Neural progenitor cell (in vitro differentiated cells): ENCODE measurements at regions not wholly inside any gene's neighbourhood (a gene's known extent, or its start where the extent isn't known, plus 50 kb on each side); places are given as distances from the start of the nearest gene placed in this dataset.

Source experiments
- DNase-seq: peaks from one replicate; pipeline ENCODE4 v3.0.0-alpha.2; 2016; ENCODE audit warnings: low spot score
- H2AFZ ChIP-seq: fragments of 200-600 bp; sonication (generic); replicated peaks from 2 replicates; pipeline ENCODE4 v1.6.1; 2016; ENCODE audit warnings: antibody characterized with exemption
- H3F3A ChIP-seq: fragments of 200-600 bp; sonication (generic); 2 replicates; pipeline ENCODE4 v1.6.1; 2016; ENCODE audit warnings: antibody characterized with exemption, low read depth
- H3K27ac ChIP-seq: fragments of 200-600 bp; sonication (generic); 2 replicates; pipeline ENCODE4 v1.5.1; 2016; ENCODE audit warnings: mild to moderate bottlenecking
- H3K27me3 ChIP-seq: fragments of 200-600 bp; sonication (generic); 2 replicates; pipeline ENCODE4 v1.6.1; 2016; ENCODE audit warnings: mild to moderate bottlenecking, moderate library complexity
- H3K36me3 ChIP-seq: fragments of 200-600 bp; sonication (generic); 2 replicates; pipeline ENCODE4 v1.5.1; 2016
- H3K4me1 ChIP-seq: fragments of 200-600 bp; sonication (generic); 2 replicates; pipeline ENCODE4 v1.6.1; 2016; ENCODE audit warnings: mixed run types
- H3K4me2 ChIP-seq: fragments of 200-600 bp; sonication (generic); 2 replicates; pipeline ENCODE4 v1.6.1; 2016
- H3K4me3 ChIP-seq: fragments of 200-600 bp; sonication (generic); 2 replicates; pipeline ENCODE4 v1.5.1; 2016
- H3K79me2 ChIP-seq: fragments of 200-600 bp; sonication (generic); 2 replicates; pipeline ENCODE4 v1.6.1; 2016; ENCODE audit warnings: low read depth
- H3K9ac ChIP-seq: fragments of 200-600 bp; sonication (generic); 2 replicates; pipeline ENCODE4 v1.6.1; 2016
- H3K9me3 ChIP-seq: fragments of 200-600 bp; sonication (generic); 2 replicates; pipeline ENCODE4 v1.5.1; 2016; ENCODE audit warnings: low read depth
- H4K20me1 ChIP-seq: fragments of 200-600 bp; sonication (generic); 2 replicates; pipeline ENCODE4 v1.6.1; 2016; ENCODE audit warnings: low read depth
- H3K27ac Mint-ChIP-seq: 3 replicates; pipeline ENCODE4 v1.8.0; 2021; ENCODE audit warnings: mixed read lengths
- H3K27me3 Mint-ChIP-seq: 2 replicates; pipeline ENCODE4 v1.8.0; 2022; ENCODE audit warnings: low read depth, mild to moderate bottlenecking, inconsistent platforms, moderate library complexity, mixed read lengths; ENCODE audit not compliant: insufficient read depth
- H3K36me3 Mint-ChIP-seq: 3 replicates; pipeline ENCODE4 v1.8.0; 2021; ENCODE audit warnings: mixed read lengths
- H3K4me1 Mint-ChIP-seq: 3 replicates; pipeline ENCODE4 v1.8.0; 2021; ENCODE audit warnings: mixed read lengths
- H3K4me3 Mint-ChIP-seq: 3 replicates; pipeline ENCODE4 v1.8.0; 2021; ENCODE audit warnings: mild to moderate bottlenecking, moderate library complexity, mixed read lengths
- H3K9me3 Mint-ChIP-seq: 3 replicates; pipeline ENCODE4 v1.8.0; 2020; ENCODE audit warnings: mixed read lengths
- CTCF ChIP-seq: fragments of 200-600 bp; sonication (generic); IDR thresholded peaks from 2 replicates; pipeline ENCODE4 v1.5.1; 2017; ENCODE audit warnings: antibody characterized with exemption, mild to moderate bottlenecking
- EZH2 ChIP-seq: fragments of 200-600 bp; sonication (generic); IDR thresholded peaks from 2 replicates; pipeline ENCODE4 v1.6.1; 2017; ENCODE audit warnings: antibody characterized with exemption, mild to moderate bottlenecking, moderate library complexity
- EZH2phosphoT487 ChIP-seq: fragments of 200-600 bp; sonication (generic); IDR thresholded peaks from 2 replicates; pipeline ENCODE4 v1.6.1; 2017; ENCODE audit warnings: antibody characterized with exemption

- peaks cover 5% of the 10 kb centered on the region for H3K4me1 Mint-ChIP-seq
- H3K4me3 Mint-ChIP-seq, result no peak overlapping the region
- Histone ChIP-seq H3K27me3 (no peaks in the 10 kb centered on the region), H3K27ac (no peak overlapping the region), H3K36me3 (no peaks in the 10 kb centered on the region), H4K20me1 (no peaks in the 10 kb centered on the region), H3K4me1 (peaks cover 14% of the 10 kb centered on the region), H3F3A (no peaks in the 10 kb centered on the region), H2AFZ (no peak overlapping the region), H3K4me3 (no peak overlapping the region), H3K9ac (no peak overlapping the region), H3K9me3 (peaks cover 7% of the 10 kb centered on the region), H3K4me2 (no peak overlapping the region), H3K79me2 (no peaks in the 10 kb centered on the region)
- H3K36me3 Mint-ChIP-seq, result peaks cover 14% of the 10 kb centered on the region
- H3K27ac Mint-ChIP-seq, result no peak overlapping the region
- no peak for DNase-seq
- peaks cover 35% of the 10 kb centered on the region for H3K9me3 Mint-ChIP-seq
- TF ChIP-seq CTCF, result no peak
- no peak for TF ChIP-seq EZH2
- no peak for TF ChIP-seq EZH2phosphoT487
- no peaks in the 10 kb centered on the region for H3K27me3 Mint-ChIP-seq
Observed at GRCh38 chr6:112764377-112764776, 417.2 kb downstream of the RFPL4B start.

DNA sequence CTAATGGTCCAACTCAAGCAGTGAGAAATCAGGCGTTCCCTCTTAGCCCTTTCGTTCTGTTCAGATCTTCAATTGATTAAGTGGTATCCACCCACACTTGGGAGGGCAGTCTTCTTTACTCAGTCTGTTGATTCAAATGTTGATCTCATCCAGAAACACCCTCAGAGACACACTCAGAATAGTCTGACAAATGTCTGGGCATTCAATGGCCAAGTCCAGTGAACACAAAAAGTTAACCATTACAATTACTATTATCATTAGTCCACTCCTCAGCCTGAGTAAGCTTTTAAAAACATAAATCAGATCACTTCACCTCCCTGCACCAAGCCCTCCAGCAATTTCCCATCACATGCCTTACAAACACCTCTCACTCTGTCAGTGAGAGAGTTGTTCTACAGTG lies 423.2 kb downstream of the RFPL4B start:
- peaks cover 16% of the 10 kb centered on the region for H3K36me3 Mint-ChIP-seq
- no peak overlapping the region for H3K4me2 ChIP-seq
- H3K9me3 Mint-ChIP-seq, result peaks cover 35% of the 10 kb centered on the region
- no peak overlapping the region for H3K4me3 Mint-ChIP-seq
- H4K20me1 ChIP-seq, result no peaks in the 10 kb centered on the region
- H3K36me3 ChIP-seq, result no peaks in the 10 kb centered on the region
- TF ChIP-seq CTCF, result no peak
- no peak for TF ChIP-seq EZH2
- no peak for TF ChIP-seq EZH2phosphoT487
- H3K9ac ChIP-seq, result no peak overlapping the region
- H3K27me3 ChIP-seq, result no peaks in the 10 kb centered on the region
- no peaks in the 10 kb centered on the region for H3K79me2 ChIP-seq
- no peaks in the 10 kb centered on the region for H3F3A ChIP-seq
- no peaks in the 10 kb centered on the region for H3K4me1 ChIP-seq
- H3K27me3 Mint-ChIP-seq, result peaks cover 4% of the 10 kb centered on the region
- peaks cover 4% of the 10 kb centered on the region for H3K9me3 ChIP-seq
- H3K27ac ChIP-seq, result no peak overlapping the region
- no peaks in the 10 kb centered on the region for H3K4me1 Mint-ChIP-seq
- no peak for DNase-seq
- H3K4me3 ChIP-seq, result no peak overlapping the region
- H2AFZ ChIP-seq, result no peak overlapping the region
- H3K27ac Mint-ChIP-seq, result no peak overlapping the region

GRCh38 chr6:112773187-112773586 lies 426.1 kb downstream of the RFPL4B start:
- H3K9me3 Mint-ChIP-seq, result peaks cover 23% of the 10 kb centered on the region
- Histone ChIP-seq H3K4me2 (no peak overlapping the region), H2AFZ (no peak overlapping the region), H3K9ac (no peak overlapping the region), H3K36me3 (no peaks in the 10 kb centered on the region), H3K4me3 (no peak overlapping the region), H3K4me1 (no peaks in the 10 kb centered on the region), H3K79me2 (no peaks in the 10 kb centered on the region), H3K9me3 (peaks cover 4% of the 10 kb centered on the region), H4K20me1 (no peaks in the 10 kb centered on the region), H3F3A (no peaks in the 10 kb centered on the region), H3K27me3 (no peaks in the 10 kb centered on the region), H3K27ac (no peak overlapping the region)
- TF ChIP-seq CTCF, result no peak
- TF ChIP-seq EZH2phosphoT487, result no peak
- TF ChIP-seq EZH2, result no peak
- no peak overlapping the region for H3K27ac Mint-ChIP-seq
- no peak for DNase-seq
- H3K36me3 Mint-ChIP-seq, result peaks cover 16% of the 10 kb centered on the region
- H3K4me1 Mint-ChIP-seq, result no peaks in the 10 kb centered on the region
- H3K27me3 Mint-ChIP-seq, result peaks cover 4% of the 10 kb centered on the region
- H3K4me3 Mint-ChIP-seq, result no peak overlapping the region

- no peak overlapping the region for H3K27ac Mint-ChIP-seq
Observed at GRCh38 chr6:112774319-112774718, 427.2 kb downstream of the RFPL4B start.

More at GRCh38 chr6:112774319-112774718, 427.2 kb downstream of the RFPL4B start:
- Mint-ChIP-seq H3K4me1 (peaks cover 6% of the 10 kb centered on the region), H3K27me3 (peaks cover 4% of the 10 kb centered on the region), H3K4me3 (no peak overlapping the region), H3K36me3 (peaks cover 10% of the 10 kb centered on the region), H3K9me3 (peaks cover 14% of the 10 kb centered on the region)
- Histone ChIP-seq H2AFZ (no peak overlapping the region), H3K4me2 (no peak overlapping the region), H3K4me1 (no peaks in the 10 kb centered on the region), H3K9ac (no peak overlapping the region), H3K4me3 (no peak overlapping the region), H3K9me3 (peaks cover 4% of the 10 kb centered on the region), H3K27me3 (no peaks in the 10 kb centered on the region), H3K36me3 (no peaks in the 10 kb centered on the region), H3K79me2 (no peaks in the 10 kb centered on the region), H3F3A (no peaks in the 10 kb centered on the region), H3K27ac (no peak overlapping the region), H4K20me1 (no peaks in the 10 kb centered on the region)
- no peak for DNase-seq
- TF ChIP-seq EZH2phosphoT487 (no peak), EZH2 (no peak), CTCF (no peak)
